ENCODE measurements at regions not wholly inside any gene's neighbourhood (a gene's known extent, or its start where the extent isn't known, plus 50 kb on each side); places are given as distances from the start of the nearest gene placed in this dataset.

DNA sequence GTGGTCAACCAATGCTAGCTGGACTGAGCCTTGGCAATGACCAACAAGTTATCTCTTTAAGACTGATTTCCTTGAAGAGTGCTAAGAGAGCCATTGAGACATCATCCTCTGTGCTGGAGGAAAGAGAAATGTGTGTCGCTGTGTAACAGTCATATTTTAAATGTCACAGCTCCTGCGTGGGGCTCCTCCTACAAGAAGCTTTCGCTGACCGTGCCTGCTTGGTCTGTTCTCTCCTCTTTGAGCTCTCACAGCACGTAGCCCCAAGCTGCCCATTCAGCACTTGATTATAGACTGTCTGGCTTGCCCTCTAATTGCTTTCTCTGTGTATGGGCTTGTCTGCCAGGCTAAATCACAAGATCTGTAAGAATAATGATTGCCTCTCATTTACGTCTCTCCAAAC is 221.3 kb downstream of the FOXD2 start:
- TF ChIP-seq, protein P1, sequence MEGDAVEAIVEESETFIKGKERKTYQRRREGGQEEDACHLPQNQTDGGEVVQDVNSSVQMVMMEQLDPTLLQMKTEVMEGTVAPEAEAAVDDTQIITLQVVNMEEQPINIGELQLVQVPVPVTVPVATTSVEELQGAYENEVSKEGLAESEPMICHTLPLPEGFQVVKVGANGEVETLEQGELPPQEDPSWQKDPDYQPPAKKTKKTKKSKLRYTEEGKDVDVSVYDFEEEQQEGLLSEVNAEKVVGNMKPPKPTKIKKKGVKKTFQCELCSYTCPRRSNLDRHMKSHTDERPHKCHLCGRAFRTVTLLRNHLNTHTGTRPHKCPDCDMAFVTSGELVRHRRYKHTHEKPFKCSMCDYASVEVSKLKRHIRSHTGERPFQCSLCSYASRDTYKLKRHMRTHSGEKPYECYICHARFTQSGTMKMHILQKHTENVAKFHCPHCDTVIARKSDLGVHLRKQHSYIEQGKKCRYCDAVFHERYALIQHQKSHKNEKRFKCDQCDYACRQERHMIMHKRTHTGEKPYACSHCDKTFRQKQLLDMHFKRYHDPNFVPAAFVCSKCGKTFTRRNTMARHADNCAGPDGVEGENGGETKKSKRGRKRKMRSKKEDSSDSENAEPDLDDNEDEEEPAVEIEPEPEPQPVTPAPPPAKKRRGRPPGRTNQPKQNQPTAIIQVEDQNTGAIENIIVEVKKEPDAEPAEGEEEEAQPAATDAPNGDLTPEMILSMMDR (IDR thresholded peaks at IDR 0.05) = no peak
- TF ChIP-seq POLR2A (IDR thresholded peaks at IDR 0.05) = no peak
